Ovary (tissue), 7 donors: ENCODE measurements at regions not wholly inside any gene's neighbourhood (a gene's known extent, or its start where the extent isn't known, plus 50 kb on each side); places are given as distances from the start of the nearest gene placed in this dataset.

Experiments used
- DNase-seq, 5 donors: peaks; one replicate each; pipeline ENCODE4 v3.0.0-alpha.2; 2019 to 2020
- H3K27ac ChIP-seq, 2 donors: fragments of 200-600 bp; one replicate each; pipeline versions ENCODE4 v1.5.1 to v1.8.0; 2019 to 2022
- H3K27me3 ChIP-seq: fragments of 200-600 bp; one replicate; pipeline ENCODE4 v1.8.0; 2022
- H3K36me3 ChIP-seq: fragments of 200-600 bp; sonication (generic); one replicate; pipeline ENCODE4 v1.5.1; 2019
- H3K4me1 ChIP-seq: one replicate; pipeline ENCODE4 v1.8.1; 2013; ENCODE audit warnings: mild to moderate bottlenecking, moderate library complexity; ENCODE audit not compliant: insufficient read depth
- H3K4me3 ChIP-seq: fragments of 200-600 bp; sonication (generic); one replicate; pipeline ENCODE4 v1.5.1; 2017
- H3K9me3 ChIP-seq, 2 donors: fragments of 200-600 bp in 1 of 2; sonication (generic) in 1 of 2; one replicate each; pipeline versions ENCODE4 v1.5.1 to v1.8.1; 2013 to 2019; ENCODE audit warnings: mild to moderate bottlenecking in 1 of 2, moderate library complexity in 1 of 2
- CTCF ChIP-seq, 3 donors: fragments of 450-650 bp in 2 of 3; fragments of 200-600 bp in 1 of 3; IDR thresholded peaks; one replicate each; pipeline versions ENCODE4 v1.5.1 to v1.8.0; 2016 to 2022; ENCODE audit warnings: antibody characterized with exemption in 3 of 3, mild to moderate bottlenecking in 1 of 3
- EP300 ChIP-seq: sonication (generic); formaldehyde crosslinking; IDR thresholded peaks from one replicate; pipeline ENCODE4 v1.6.1; 2017; ENCODE audit warnings: antibody characterized with exemption
- POLR2A ChIP-seq: fragments of 450-650 bp; IDR thresholded peaks from one replicate; pipeline ENCODE4 v1.6.1; 2017; ENCODE audit warnings: antibody characterized with exemption, mild to moderate bottlenecking, moderate library complexity
- WGBS, 3 donors: extraction: QIAGEN DNeasy Blood & Tissue Kit in 1 of 3; methylation state at CpG; one replicate each; pipeline versions ENCODE4 v1.1.5 to v1.1.7; 2013 to 2017; 5-methylcytosine and 5-hydroxymethylcytosine counted together
- intact Hi-C, 4 donors: fragments of 100-400 bp; cut with DNase I; formaldehyde crosslinking; loops; one replicate each; pipeline versions ENCODE4 v1.11.0 to v1.15.1; 2022 to 2023
- donor health status: DM: no; HTN: no; CAD: no; lungs with moderate emphysema.
- donor health status: DM: no; HTN: no; CAD: no.
- donor health status: Bipolar disorder and iron deficiency.
- donor health status: DM: no; HTN: no; CAD: no.
- donor health status: DM: yes; HTN: yes; CAD: no.

GRCh38 chr15:66876731-66877476 lies 174.9 kb downstream of the SMAD6 start:
- intact Hi-C loops, result no loop called here
- no peak for TF ChIP-seq CTCF (IDR thresholded peaks at IDR 0.05)
- TF ChIP-seq EP300, result no peak
- TF ChIP-seq POLR2A, result no peak
- no peak overlapping the region for H3K4me3 ChIP-seq
- H3K9me3 ChIP-seq, result no peaks in the 10 kb centered on the region
- WGBS, 3 donors, result 75 to 83% (median 82%) methylated on average over 20 of the region's 20 CpGs
- H3K27ac ChIP-seq, result no peak overlapping the region
- no peaks in the 10 kb centered on the region for H3K36me3 ChIP-seq
- no peak for DNase-seq
- no peaks in the 10 kb centered on the region for H3K4me1 ChIP-seq
- H3K27me3 ChIP-seq, result no peaks in the 10 kb centered on the region

DNA sequence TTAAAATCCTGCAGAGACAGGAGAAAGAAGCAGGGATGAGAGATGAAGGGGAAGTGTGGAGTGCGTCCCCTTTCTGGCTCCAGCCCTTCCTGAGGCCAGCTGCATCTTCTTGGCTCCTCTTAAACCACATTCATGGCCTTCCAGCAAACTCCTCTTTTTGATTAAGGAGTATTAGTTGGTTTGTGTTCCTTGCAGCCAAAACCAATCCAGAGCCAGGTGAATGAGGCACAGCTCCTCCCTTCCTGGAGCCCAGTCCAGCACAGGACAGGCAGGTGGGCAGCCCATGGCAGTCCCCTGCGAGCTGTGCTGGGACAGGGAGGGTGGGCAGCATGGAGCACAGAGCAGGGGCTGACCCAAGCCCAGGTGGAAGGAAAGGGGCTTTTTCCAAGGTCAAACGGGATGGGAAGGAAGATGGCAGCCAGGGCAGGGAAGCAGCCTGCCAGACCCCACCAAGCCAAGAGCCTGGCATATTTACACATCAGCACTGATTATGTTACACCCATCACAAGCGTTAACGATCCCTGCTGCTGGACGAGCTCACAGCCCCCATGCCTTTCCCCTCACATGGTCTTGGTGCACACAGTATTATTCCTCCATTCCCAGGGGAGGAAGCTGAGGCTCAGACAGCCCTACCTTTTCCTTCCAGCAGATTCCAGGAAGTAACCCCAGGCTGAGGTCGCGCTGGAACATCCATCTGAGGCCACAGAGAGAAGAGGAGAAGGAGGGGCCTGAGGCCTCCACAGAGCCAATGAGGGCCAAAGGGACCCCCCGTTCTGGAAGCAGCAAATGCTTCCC lies 175.6 kb downstream of the SMAD6 start:
- intact Hi-C loops, result no loop called here
- H3K4me1 ChIP-seq, result no peaks in the 10 kb centered on the region
- DNase-seq, result no peak
- WGBS, 3 donors, result 33 to 40% (median 38%) methylated on average over 9 of the region's 9 CpGs
- no peak for TF ChIP-seq POLR2A
- no peak for TF ChIP-seq CTCF (IDR thresholded peaks at IDR 0.05)
- no peak for TF ChIP-seq EP300
- no peak overlapping the region for H3K4me3 ChIP-seq
- no peak overlapping the region for H3K27ac ChIP-seq
- H3K9me3 ChIP-seq, result no peaks in the 10 kb centered on the region
- H3K27me3 ChIP-seq, result no peaks in the 10 kb centered on the region
- H3K36me3 ChIP-seq, result no peaks in the 10 kb centered on the region

DNA sequence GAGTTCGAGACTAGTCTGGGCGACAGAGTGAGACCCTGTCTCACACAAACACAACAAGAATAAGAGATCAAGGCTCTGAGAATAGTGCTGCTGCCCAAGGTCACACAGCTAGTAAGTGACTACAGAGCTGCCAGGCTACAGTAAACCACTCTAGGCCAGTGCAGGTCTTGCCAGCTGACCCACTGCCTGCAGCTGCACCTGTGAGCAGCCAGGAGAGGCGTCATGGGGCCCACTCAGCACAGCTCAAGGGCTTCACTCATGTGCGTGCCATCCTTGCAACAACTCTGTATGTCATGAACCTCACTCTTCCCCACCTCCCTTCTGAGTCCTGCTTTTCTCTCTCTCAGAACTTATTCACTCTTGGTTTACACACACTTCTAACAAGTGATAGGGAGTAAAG lies 176.7 kb downstream of the SMAD6 start:
- Histone ChIP-seq H3K27me3 (no peaks in the 10 kb centered on the region), H3K4me1 (peaks cover 2% of the 10 kb centered on the region), H3K36me3 (no peaks in the 10 kb centered on the region), H3K4me3 (no peak overlapping the region), H3K27ac (no peak overlapping the region), H3K9me3 (no peaks in the 10 kb centered on the region)
- no peak for DNase-seq
- TF ChIP-seq EP300 (no peak), CTCF (IDR thresholded peaks at IDR 0.05) (no peak), POLR2A (no peak)
- intact Hi-C loops, result no loop called here
- 86 to 94% (median 89%) methylated on average over 4 of the region's 4 CpGs for WGBS, 3 donors

DNA sequence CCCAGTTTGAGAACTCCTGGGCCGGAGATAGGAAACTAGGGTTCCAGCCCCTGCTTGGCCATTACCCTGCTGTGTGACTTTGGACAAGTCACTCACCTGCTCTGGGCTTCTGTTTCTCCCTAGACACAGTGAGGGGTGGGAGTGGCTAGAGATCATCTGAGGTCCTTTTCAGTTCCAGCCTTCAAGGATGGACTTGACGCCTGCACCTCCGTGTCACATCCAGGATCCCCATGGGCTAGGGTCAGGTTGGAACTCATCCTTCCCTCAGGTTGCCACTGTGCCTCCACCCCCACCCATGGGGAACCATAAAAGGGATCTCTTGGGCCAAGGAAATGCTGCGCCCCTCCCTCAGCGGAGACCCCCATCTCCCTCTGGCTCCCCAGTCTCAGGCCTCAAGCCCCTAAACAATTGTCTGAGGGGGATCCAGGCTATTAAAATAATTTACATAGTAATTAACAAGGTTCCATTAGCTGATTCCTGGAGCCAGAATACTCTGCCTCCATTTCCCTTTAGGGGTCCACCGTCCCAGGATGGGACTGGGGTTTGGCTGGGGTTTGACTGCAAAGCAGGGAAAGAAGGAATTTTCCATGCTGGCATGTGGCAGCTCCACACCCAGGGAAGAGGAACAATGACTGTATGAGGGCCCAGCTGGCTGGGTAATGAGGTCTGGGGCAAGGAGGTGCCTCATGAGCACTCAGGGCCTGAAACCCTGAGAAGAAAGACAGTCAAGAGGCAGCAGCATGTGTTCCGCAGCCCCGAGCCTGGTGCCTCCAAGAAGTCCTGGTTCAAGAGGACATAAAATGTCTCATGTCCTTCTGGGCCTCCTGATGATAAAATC lies 177.7 kb downstream of the SMAD6 start:
- WGBS, 3 donors, result 95 to 97% (median 95%) methylated on average over 7 to 8 of the region's 8 CpGs
- Histone ChIP-seq H3K27ac (no peak overlapping the region), H3K4me3 (no peak overlapping the region), H3K9me3 (no peaks in the 10 kb centered on the region), H3K27me3 (no peaks in the 10 kb centered on the region), H3K4me1 (peaks cover 5% of the 10 kb centered on the region), H3K36me3 (no peaks in the 10 kb centered on the region)
- no peak for DNase-seq
- TF ChIP-seq POLR2A (no peak), CTCF (IDR thresholded peaks at IDR 0.05) (no peak), EP300 (no peak)
- intact Hi-C loops, result no loop called here
